ENCODE measurements at regions not wholly inside any gene's neighbourhood (a gene's known extent, or its start where the extent isn't known, plus 50 kb on each side); places are given as distances from the start of the nearest gene placed in this dataset.

DNA sequence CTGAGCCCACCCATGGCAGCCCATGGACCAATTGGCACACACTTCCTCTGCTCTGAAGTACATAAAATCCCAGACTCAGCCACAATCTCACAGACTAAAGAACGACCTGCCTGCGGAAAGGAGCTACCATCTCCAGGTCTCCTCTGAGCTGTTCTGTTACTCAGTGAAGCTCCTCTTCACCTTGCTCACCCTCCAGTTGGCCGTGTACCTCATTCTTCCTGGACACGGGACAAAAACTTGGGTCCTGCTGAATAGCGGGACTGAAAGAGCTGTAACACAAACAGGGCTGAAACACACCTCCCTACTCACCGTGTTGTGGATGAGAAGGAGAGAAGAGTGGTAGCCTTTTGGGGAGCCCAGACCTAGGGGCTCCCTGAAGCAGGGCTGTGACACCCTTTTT lies 128.7 kb downstream of the GAS1 start:
- no peaks in the 10 kb centered on the region for H3K27me3 ChIP-seq (ENCODE audit: insufficient read depth, low read length)
- no peak overlapping the region for H3K27ac ChIP-seq (ENCODE audit: low read depth, low read length, poor library complexity, severe bottlenecking)
- no peak overlapping the region for H2AFZ ChIP-seq (ENCODE audit: low read length)
- H3K9me2 ChIP-seq (ENCODE audit: low read depth, low read length): no peaks in the 10 kb centered on the region
- TF ChIP-seq EZH2 (IDR thresholded peaks at IDR 0.05; ENCODE audit: borderline replicate concordance, low read length) (no peak), CTCF (IDR thresholded peaks at IDR 0.05; ENCODE audit: low read length) (no peak)
- no peaks in the 10 kb centered on the region for H3K9me3 ChIP-seq (ENCODE audit: low read length)
- H3K4me2 ChIP-seq (ENCODE audit: low read length): no peak overlapping the region
- no peaks in the 10 kb centered on the region for H3K36me3 ChIP-seq (ENCODE audit: insufficient read depth, low read length)
- H3K79me2 ChIP-seq (ENCODE audit: insufficient read depth, low read length): no peaks in the 10 kb centered on the region
- no peaks in the 10 kb centered on the region for H4K20me1 ChIP-seq (ENCODE audit: insufficient read depth, low read length)
- H3K4me1 ChIP-seq (ENCODE audit: insufficient read depth, low read length, severe bottlenecking): no peaks in the 10 kb centered on the region
- no peaks in the 10 kb centered on the region for H3F3A ChIP-seq (ENCODE audit: insufficient read depth, low read length)
- H3K4me3 ChIP-seq (ENCODE audit: low read depth, low read length, poor library complexity, severe bottlenecking): no peak overlapping the region
- H3K9ac ChIP-seq (ENCODE audit: low read length): no peak overlapping the region

DNA sequence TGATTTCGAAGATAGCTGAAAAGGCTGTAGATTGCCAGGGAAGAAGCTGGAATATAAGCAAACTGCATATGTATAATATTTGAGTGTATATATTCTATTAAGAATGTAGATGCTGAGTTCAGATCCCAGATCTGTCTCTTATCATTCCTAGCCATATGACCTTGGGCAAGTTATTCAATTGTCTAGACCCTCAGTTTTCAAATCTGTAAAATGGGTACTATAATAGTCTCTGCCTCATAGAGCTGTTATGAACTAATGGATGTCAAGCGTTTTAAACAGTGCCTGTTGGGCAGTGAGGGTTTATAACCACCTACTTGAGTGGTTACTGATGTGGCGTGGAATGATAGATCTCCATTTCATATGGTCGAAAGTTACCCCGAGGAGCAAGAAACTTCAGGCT lies 130.4 kb downstream of the GAS1 start:
- Histone ChIP-seq H3K9ac (ENCODE audit: low read length) (no peak overlapping the region), H3K27ac (ENCODE audit: low read depth, low read length, poor library complexity, severe bottlenecking) (no peak overlapping the region), H3K9me3 (ENCODE audit: low read length) (no peaks in the 10 kb centered on the region), H3K4me2 (ENCODE audit: low read length) (no peak overlapping the region), H4K20me1 (ENCODE audit: insufficient read depth, low read length) (no peaks in the 10 kb centered on the region), H3K4me3 (ENCODE audit: low read depth, low read length, poor library complexity, severe bottlenecking) (no peak overlapping the region), H3K79me2 (ENCODE audit: insufficient read depth, low read length) (no peaks in the 10 kb centered on the region), H2AFZ (ENCODE audit: low read length) (no peak overlapping the region), H3K36me3 (ENCODE audit: insufficient read depth, low read length) (no peaks in the 10 kb centered on the region), H3K9me2 (ENCODE audit: low read depth, low read length) (no peaks in the 10 kb centered on the region), H3K27me3 (ENCODE audit: insufficient read depth, low read length) (no peaks in the 10 kb centered on the region), H3K4me1 (ENCODE audit: insufficient read depth, low read length, severe bottlenecking) (no peaks in the 10 kb centered on the region), H3F3A (ENCODE audit: insufficient read depth, low read length) (no peaks in the 10 kb centered on the region)
- TF ChIP-seq CTCF (IDR thresholded peaks at IDR 0.05; ENCODE audit: low read length) (no peak), EZH2 (IDR thresholded peaks at IDR 0.05; ENCODE audit: borderline replicate concordance, low read length) (no peak)

GRCh38 chr9:86816366-86816765 lies 130.9 kb downstream of the GAS1 start:
- H2AFZ ChIP-seq (ENCODE audit: low read length): no peak overlapping the region
- no peak for TF ChIP-seq CTCF (IDR thresholded peaks at IDR 0.05; ENCODE audit: low read length)
- no peak for TF ChIP-seq EZH2 (IDR thresholded peaks at IDR 0.05; ENCODE audit: borderline replicate concordance, low read length)
- no peaks in the 10 kb centered on the region for H3K27me3 ChIP-seq (ENCODE audit: insufficient read depth, low read length)
- no peaks in the 10 kb centered on the region for H4K20me1 ChIP-seq (ENCODE audit: insufficient read depth, low read length)
- no peaks in the 10 kb centered on the region for H3F3A ChIP-seq (ENCODE audit: insufficient read depth, low read length)
- no peaks in the 10 kb centered on the region for H3K9me3 ChIP-seq (ENCODE audit: low read length)
- H3K79me2 ChIP-seq (ENCODE audit: insufficient read depth, low read length): no peaks in the 10 kb centered on the region
- no peak overlapping the region for H3K4me3 ChIP-seq (ENCODE audit: low read depth, low read length, poor library complexity, severe bottlenecking)
- no peaks in the 10 kb centered on the region for H3K9me2 ChIP-seq (ENCODE audit: low read depth, low read length)
- no peak overlapping the region for H3K27ac ChIP-seq (ENCODE audit: low read depth, low read length, poor library complexity, severe bottlenecking)
- H3K4me1 ChIP-seq (ENCODE audit: insufficient read depth, low read length, severe bottlenecking): no peaks in the 10 kb centered on the region
- H3K36me3 ChIP-seq (ENCODE audit: insufficient read depth, low read length): no peaks in the 10 kb centered on the region
- no peak overlapping the region for H3K4me2 ChIP-seq (ENCODE audit: low read length)
- no peak overlapping the region for H3K9ac ChIP-seq (ENCODE audit: low read length)

Data from OCI-LY1 (cell line).